NCI-H187 (cell line): ENCODE measurements at regions not wholly inside any gene's neighbourhood (a gene's known extent, or its start where the extent isn't known, plus 50 kb on each side); places are given as distances from the start of the nearest gene placed in this dataset.

Experiments used
- DNase-seq, 2 experiments: peaks; one replicate each; lab custom pipeline; 2025; lab: John Stamatoyannopoulos, UW

- no peak for DNase-seq
Measured at GRCh38 chr2:12828980-12829379, 112.2 kb downstream of the TRIB2 start.

- DNase-seq: no peak
Measured at GRCh38 chr2:12831016-12831415, 114.3 kb downstream of the TRIB2 start.

- no peak for DNase-seq
Measured at GRCh38 chr2:12834239-12834638, 117.5 kb downstream of the TRIB2 start.

GRCh38 chr2:12835733-12836132 lies 119.0 kb downstream of the TRIB2 start:
- DNase-seq: no peak

- DNase-seq: no peak
Measured at GRCh38 chr2:12839339-12839738, 122.6 kb downstream of the TRIB2 start.

- DNase-seq: no peak
Measured at GRCh38 chr2:12841021-12841420, 124.3 kb downstream of the TRIB2 start.

- no peak for DNase-seq
Measured at GRCh38 chr2:12842917-12843316, 126.2 kb downstream of the TRIB2 start.

- DNase-seq: no peak
Measured at GRCh38 chr2:12844511-12844910, 127.8 kb downstream of the TRIB2 start.

- no peak for DNase-seq
Measured at GRCh38 chr2:12847694-12848575, 131.2 kb downstream of the TRIB2 start.

- no peak for DNase-seq
Measured at GRCh38 chr2:12852135-12852534, 135.4 kb downstream of the TRIB2 start.

- DNase-seq: no peak
Measured at GRCh38 chr2:12854001-12854530, 137.3 kb downstream of the TRIB2 start.

GRCh38 chr2:12855508-12855907 lies 138.8 kb downstream of the TRIB2 start:
- no peak for DNase-seq

- no peak for DNase-seq
Measured at GRCh38 chr2:12856934-12857601, 140.3 kb downstream of the TRIB2 start.

- DNase-seq: no peak
Measured at GRCh38 chr2:12857891-12858290, 141.2 kb downstream of the TRIB2 start.

- no peak for DNase-seq
Measured at GRCh38 chr2:12858786-12859185, 142.1 kb downstream of the TRIB2 start.

GRCh38 chr2:12861344-12861930 lies 144.7 kb downstream of the TRIB2 start:
- DNase-seq: no peak

GRCh38 chr2:12862541-12862940 lies 145.8 kb downstream of the TRIB2 start:
- no peak for DNase-seq

GRCh38 chr2:12863937-12864336 lies 147.2 kb downstream of the TRIB2 start:
- DNase-seq: no peak

GRCh38 chr2:12867631-12868287 lies 151.0 kb downstream of the TRIB2 start:
- DNase-seq: no peak

- no peak for DNase-seq
Measured at GRCh38 chr2:12870692-12871091, 154.0 kb downstream of the TRIB2 start.

- DNase-seq: no peak
Measured at GRCh38 chr2:12871694-12872315, 155.1 kb downstream of the TRIB2 start.

GRCh38 chr2:12877761-12878160 lies 161.0 kb downstream of the TRIB2 start:
- DNase-seq: no peak
